DOHH2 (cell line): ENCODE measurements at regions not wholly inside any gene's neighbourhood (a gene's known extent, or its start where the extent isn't known, plus 50 kb on each side); places are given as distances from the start of the nearest gene placed in this dataset.

Source experiments
- CTCF ChIP-seq: fragments of 200-600 bp; sonication (generic); IDR thresholded peaks from one replicate; pipeline ENCODE4 v1.5.1; 2014; ENCODE audit warnings: antibody characterized with exemption, mild to moderate bottlenecking, low read depth, low read length; ENCODE audit not compliant: poor library complexity, severe bottlenecking
- EZH2phosphoT487 ChIP-seq: fragments of 200-600 bp; sonication (generic); IDR thresholded peaks from 2 replicates; pipeline ENCODE4 v1.6.1; 2017; ENCODE audit warnings: borderline replicate concordance, mild to moderate bottlenecking, antibody characterized with exemption, low read length, moderate library complexity, mixed read lengths

GRCh38 chr5:39968381-39968780 lies 543.6 kb upstream of the DAB2 start:
- no peak for TF ChIP-seq CTCF
- no peak for TF ChIP-seq EZH2phosphoT487
